Liver (tissue), 8 donors: ENCODE measurements at regions not wholly inside any gene's neighbourhood (a gene's known extent, or its start where the extent isn't known, plus 50 kb on each side); places are given as distances from the start of the nearest gene placed in this dataset.

Source experiments
- DNase-seq: peaks from one replicate; pipeline ENCODE4 v3.0.0-alpha.2; 2017; ENCODE audit warnings: low spot score
- H3K27ac ChIP-seq, 2 donors: one replicate each; pipeline ENCODE4 v1.7.0; 2013; ENCODE audit warnings: inconsistent platforms in 2 of 2, low read length in 2 of 2, control low read depth in 1 of 2, low read depth in 1 of 2, mild to moderate bottlenecking in 1 of 2
- H3K27me3 ChIP-seq, 4 donors: one replicate each; pipeline versions ENCODE4 v1.6.1 to v1.7.0; 2013; ENCODE audit warnings: low read length in 3 of 4, inconsistent platforms in 1 of 4, mild to moderate bottlenecking in 1 of 4, moderate library complexity in 1 of 4; ENCODE audit not compliant: control insufficient read depth in 4 of 4, insufficient read depth in 4 of 4
- H3K36me3 ChIP-seq, 4 donors: one replicate each; pipeline versions ENCODE4 v1.6.1 to v1.7.0; 2013; ENCODE audit warnings: low read length in 3 of 4, mild to moderate bottlenecking in 3 of 4, low read depth in 1 of 4, moderate library complexity in 1 of 4; ENCODE audit not compliant: control insufficient read depth in 4 of 4, insufficient read depth in 3 of 4
- H3K4me1 ChIP-seq, 4 donors: one replicate each; pipeline versions ENCODE4 v1.6.1 to v1.7.0; 2013; ENCODE audit warnings: low read length in 3 of 4, mild to moderate bottlenecking in 3 of 4, moderate library complexity in 1 of 4; ENCODE audit not compliant: control insufficient read depth in 4 of 4, insufficient read depth in 4 of 4
- H3K4me3 ChIP-seq, 3 donors: one replicate each; pipeline versions ENCODE4 v1.6.1 to v1.7.0; 2013; ENCODE audit warnings: low read length in 3 of 3, control low read depth in 1 of 3, low read depth in 1 of 3, mild to moderate bottlenecking in 1 of 3
- H3K9ac ChIP-seq, 2 donors: one replicate each; pipeline ENCODE4 v1.7.0; 2013; ENCODE audit warnings: low read length in 2 of 2, mild to moderate bottlenecking in 2 of 2, moderate library complexity in 2 of 2, control low read depth in 1 of 2, low read depth in 1 of 2
- H3K9me3 ChIP-seq, 4 donors: one replicate each; pipeline versions ENCODE4 v1.6.1 to v1.7.0; 2013; ENCODE audit warnings: low read length in 3 of 4; ENCODE audit not compliant: control insufficient read depth in 4 of 4
- ATF3 ChIP-seq: IDR thresholded peaks from 2 replicates; pipeline ENCODE4 v1.6.1; 2016; ENCODE audit warnings: antibody characterized with exemption
- CTCF ChIP-seq: fragments of 150-350 bp; IDR thresholded peaks from 2 replicates; pipeline ENCODE4 v1.5.1; 2017; ENCODE audit warnings: improper control_type of control experiment, low read depth, low read length; ENCODE audit not compliant: missing input control
- EGR1 ChIP-seq, 2 donors: IDR thresholded peaks; 2 replicates each; pipeline ENCODE4 v1.6.1; 2016 to 2018; ENCODE audit warnings: antibody characterized with exemption in 2 of 2, low read depth in 2 of 2
- FOXA1 ChIP-seq: IDR thresholded peaks from 2 replicates; pipeline ENCODE4 v1.6.1; 2016; ENCODE audit warnings: antibody characterized with exemption
- FOXA2 ChIP-seq: IDR thresholded peaks from 2 replicates; pipeline ENCODE4 v1.6.1; 2016; ENCODE audit warnings: antibody characterized with exemption
- GABPA ChIP-seq, 2 donors: IDR thresholded peaks in 1 of 2; conservative IDR thresholded peaks in 1 of 2; 2 replicates each; pipeline ENCODE4 v1.6.1; 2016; ENCODE audit warnings: antibody characterized with exemption in 2 of 2, mild to moderate bottlenecking in 1 of 2, moderate library complexity in 1 of 2
- HNF4A ChIP-seq, 2 donors: conservative IDR thresholded peaks; 2 replicates each; pipeline ENCODE4 v1.6.1; 2016; ENCODE audit warnings: antibody characterized with exemption in 2 of 2, mild to moderate bottlenecking in 2 of 2
- HNF4G ChIP-seq: IDR thresholded peaks from 2 replicates; pipeline ENCODE4 v1.6.1; 2016; ENCODE audit warnings: antibody characterized with exemption
- JUND ChIP-seq, 2 donors: IDR thresholded peaks; 2 replicates each; pipeline ENCODE4 v1.6.1; 2016; ENCODE audit warnings: antibody characterized with exemption in 2 of 2
- MAX ChIP-seq: IDR thresholded peaks from 2 replicates; pipeline ENCODE4 v1.6.1; 2016; ENCODE audit warnings: antibody characterized with exemption
- RAD21 ChIP-seq, 2 donors: IDR thresholded peaks; 2 replicates each; pipeline ENCODE4 v1.6.1; 2016; ENCODE audit warnings: antibody characterized with exemption in 2 of 2, mild to moderate bottlenecking in 2 of 2
- REST ChIP-seq: IDR thresholded peaks from 2 replicates; pipeline ENCODE4 v1.6.1; 2016; ENCODE audit warnings: antibody characterized with exemption, mild to moderate bottlenecking
- RXRA ChIP-seq, 2 donors: IDR thresholded peaks; 2 replicates each; pipeline ENCODE4 v1.6.1; 2017 to 2018; ENCODE audit warnings: antibody characterized with exemption in 2 of 2, mild to moderate bottlenecking in 1 of 2
- TAF1 ChIP-seq: conservative IDR thresholded peaks from 2 replicates; pipeline ENCODE4 v1.6.1; 2016; ENCODE audit warnings: antibody characterized with exemption, mild to moderate bottlenecking
- YY1 ChIP-seq: IDR thresholded peaks from 2 replicates; pipeline ENCODE4 v1.6.1; 2016; ENCODE audit warnings: antibody characterized with exemption, mild to moderate bottlenecking
- ZBTB33 ChIP-seq: IDR thresholded peaks from 2 replicates; pipeline ENCODE4 v1.6.1; 2016; ENCODE audit warnings: antibody characterized with exemption
- WGBS: extraction: QIAGEN DNeasy Blood & Tissue Kit; methylation state at CpG from one replicate; pipeline ENCODE4 v1.1.7; 2013; 5-methylcytosine and 5-hydroxymethylcytosine counted together
- donor health status: healthy.
- donor health status: healthy.
- donor health status: healthy.
- donor health status: healthy.
- donor health status: healthy.

GRCh38 chr5:1662559-1663085 lies 137.0 kb downstream of the MRPL36 start:
- peaks cover 0 to 4% (median under 1%) of the 10 kb centered on the region in 4 donors for H3K4me1 ChIP-seq
- H3K27me3 ChIP-seq, result peaks cover 0 to 12% (median 4%) of the 10 kb centered on the region in 4 donors
- H3K9me3 ChIP-seq, result no peaks in the 10 kb centered on the region
- no peak overlapping the region for H3K4me3 ChIP-seq
- no peak overlapping the region for H3K27ac ChIP-seq
- DNase-seq, result peak; percentile 31
- H3K36me3 ChIP-seq, result no peaks in the 10 kb centered on the region
- no peak for TF ChIP-seq TAF1
- no peak for TF ChIP-seq MAX
- no peak for TF ChIP-seq HNF4G
- no peak for TF ChIP-seq HNF4A (conservative IDR thresholded peaks at IDR 0.05)
- no peak for TF ChIP-seq JUND (IDR thresholded peaks at IDR 0.05)
- no peak for TF ChIP-seq FOXA2
- TF ChIP-seq ZBTB33, result no peak
- TF ChIP-seq REST, result no peak
- TF ChIP-seq ATF3, result no peak
- no peak for TF ChIP-seq GABPA (IDR thresholded peaks at IDR 0.05 in 1 of 2, conservative IDR thresholded peaks at IDR 0.05 in 1 of 2)
- H3K9ac ChIP-seq, result no peak overlapping the region
- 81% methylated on average over 20 of the region's 20 CpGs for WGBS

- peak; percentile 23 for DNase-seq
- no peaks in the 10 kb centered on the region for H3K9me3 ChIP-seq
- TF ChIP-seq EGR1 (IDR thresholded peaks at IDR 0.05; ENCODE audit: low read depth in 2 of 2), result no peak
- no peak for TF ChIP-seq GABPA (IDR thresholded peaks at IDR 0.05 in 1 of 2, conservative IDR thresholded peaks at IDR 0.05 in 1 of 2)
- TF ChIP-seq FOXA1, result no peak
- no peak for TF ChIP-seq HNF4A (conservative IDR thresholded peaks at IDR 0.05)
- no peak for TF ChIP-seq REST
- no peak for TF ChIP-seq RAD21 (IDR thresholded peaks at IDR 0.05)
- TF ChIP-seq TAF1, result no peak
- no peak for TF ChIP-seq YY1
- TF ChIP-seq RXRA (IDR thresholded peaks at IDR 0.05), result no peak
- TF ChIP-seq CTCF, result no peak
- H3K9ac ChIP-seq, result no peak overlapping the region
- H3K4me3 ChIP-seq, result no peak overlapping the region
- no peak overlapping the region for H3K27ac ChIP-seq
- no peaks in the 10 kb centered on the region for H3K36me3 ChIP-seq
- 65% methylated on average over 23 of the region's 23 CpGs for WGBS
- peaks cover 0 to 12% (median 4%) of the 10 kb centered on the region in 4 donors for H3K27me3 ChIP-seq
- peaks cover 0 to 4% (median 0%) of the 10 kb centered on the region in 4 donors for H3K4me1 ChIP-seq
Observed at GRCh38 chr5:1661831-1662558, 137.6 kb downstream of the MRPL36 start.
